ENCODE measurements at regions not wholly inside any gene's neighbourhood (a gene's known extent, or its start where the extent isn't known, plus 50 kb on each side); places are given as distances from the start of the nearest gene placed in this dataset.

DNA sequence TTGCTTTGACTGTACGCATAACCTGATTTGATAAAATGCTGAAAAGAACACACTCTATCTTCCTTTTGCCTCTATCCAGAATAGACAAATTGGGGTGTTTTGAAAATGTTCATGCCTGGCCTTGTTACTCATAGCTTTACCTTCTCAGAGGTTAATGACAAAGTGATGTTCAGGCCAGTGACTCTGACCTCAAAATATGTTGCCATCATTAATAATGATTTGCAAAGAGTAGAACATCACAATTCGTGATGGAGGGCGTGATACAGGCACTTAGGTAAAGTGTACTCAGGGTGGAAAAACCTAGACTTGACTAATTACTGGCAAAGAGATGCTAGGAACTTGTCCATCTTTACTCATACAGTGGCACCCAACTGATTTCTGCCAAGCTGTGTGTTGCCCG is 656.6 kb upstream of the SOX9 start:
- no peak for DNase-seq

GRCh38 chr17:71464751-71465150 is 656.1 kb upstream of the SOX9 start:
- DNase-seq, result no peak

DNA sequence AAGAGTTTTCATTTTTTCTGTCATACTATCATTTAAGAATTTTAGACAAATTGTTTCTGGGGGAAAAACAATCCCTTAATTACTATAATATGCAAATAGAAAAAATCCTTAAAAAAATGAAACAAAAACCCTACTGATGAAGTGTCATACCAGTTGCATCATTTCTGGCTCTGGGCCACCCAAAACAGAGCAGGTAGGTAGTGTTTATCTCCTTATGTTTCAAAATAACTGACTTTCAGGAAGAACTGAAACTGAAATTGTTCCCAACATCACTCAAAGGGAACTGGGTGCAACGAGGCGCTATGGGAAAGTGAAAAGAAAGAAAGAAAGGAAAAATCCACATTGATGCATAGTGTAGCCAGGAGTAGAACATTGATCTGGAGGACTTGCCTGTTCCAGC is 653.1 kb upstream of the SOX9 start:
- DNase-seq, result no peak

- no peak for DNase-seq
These were observed 650.8 kb upstream of the SOX9 start for GRCh38 chr17:71470062-71470461.

DNA sequence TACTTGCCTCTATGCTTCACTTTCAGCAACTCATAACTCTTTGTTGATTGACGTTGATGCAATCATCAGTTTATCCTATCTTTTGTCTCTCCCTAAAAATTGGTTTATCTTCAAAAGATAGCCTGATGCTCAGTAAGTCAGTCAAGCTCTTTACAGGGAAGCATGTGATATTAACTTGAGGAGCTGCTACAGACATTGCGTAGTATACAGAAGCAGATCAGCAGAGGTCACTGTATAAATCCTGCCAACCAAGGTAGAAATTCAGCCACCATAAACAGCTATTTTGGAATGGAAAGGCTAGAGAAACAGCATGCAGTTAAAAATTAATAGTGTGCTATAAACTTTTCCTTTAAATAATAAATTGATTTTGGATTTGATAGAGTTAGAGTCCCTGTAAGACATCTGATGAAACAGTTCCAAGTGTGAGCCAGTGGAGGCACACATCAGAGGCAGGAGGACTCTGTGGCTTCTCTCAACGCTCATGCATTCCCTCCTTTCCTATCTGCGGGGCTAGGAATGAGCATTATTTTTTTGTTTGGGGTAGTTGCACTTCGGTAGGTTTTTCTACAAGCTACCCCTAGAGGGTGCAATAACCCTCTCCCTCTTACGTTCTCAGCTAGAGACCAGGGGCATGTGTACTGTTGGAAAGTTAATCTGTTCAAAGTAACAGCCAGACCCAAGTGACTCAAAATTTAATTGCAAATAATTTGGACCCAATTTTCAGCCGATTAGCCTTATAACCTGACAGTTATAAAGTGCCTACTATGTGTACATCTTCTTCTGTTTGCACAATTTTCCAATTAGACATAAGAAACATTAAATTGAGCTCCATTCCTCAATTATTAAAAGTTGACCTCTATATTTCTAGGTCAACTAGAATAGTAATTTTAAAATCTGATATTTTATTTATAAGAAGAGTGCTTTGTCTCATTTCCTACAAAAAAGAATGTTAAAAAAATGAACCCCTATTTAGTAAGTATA is 647.7 kb upstream of the SOX9 start:
- DNase-seq, result peak; percentile 62

DNA sequence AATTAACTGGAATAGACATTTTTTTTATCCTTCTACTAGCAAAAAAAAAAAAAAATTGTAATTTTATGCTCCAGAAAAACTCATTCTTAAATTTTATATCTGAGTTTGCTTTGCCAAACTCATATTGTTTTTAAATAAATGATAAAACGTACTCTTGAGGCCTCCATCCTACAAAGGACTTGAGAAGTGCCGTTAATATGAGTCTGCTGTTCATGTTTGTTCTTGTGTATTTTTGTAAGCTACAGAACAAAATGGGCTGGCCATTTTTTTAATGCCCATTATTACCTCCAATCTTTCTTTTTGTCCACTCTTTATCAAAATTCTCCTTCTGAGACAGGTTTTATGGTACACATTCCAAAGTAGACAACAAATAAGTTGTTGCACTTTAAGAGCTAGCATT is 643.5 kb upstream of the SOX9 start:
- DNase-seq, result no peak

- no peak for DNase-seq
These were observed 640.7 kb upstream of the SOX9 start for GRCh38 chr17:71480099-71480498.

DNA sequence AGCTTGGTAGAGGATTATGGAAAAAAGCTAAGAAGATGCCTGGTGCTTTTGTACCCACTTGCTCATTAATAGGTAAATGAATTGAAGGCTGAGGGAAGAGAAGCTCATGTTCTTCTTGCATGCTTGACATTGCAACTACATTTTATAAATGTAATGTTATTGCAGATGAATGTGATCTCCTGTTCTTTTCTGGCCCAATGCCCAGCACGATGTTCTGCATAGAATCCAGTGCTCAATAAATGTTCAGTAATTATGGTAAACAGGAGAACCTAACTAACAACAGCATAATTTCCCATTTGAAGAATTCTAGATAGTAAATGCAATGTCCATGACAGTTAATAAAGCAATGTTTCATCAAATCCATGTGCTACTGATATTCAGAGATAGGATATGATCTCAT is 638.2 kb upstream of the SOX9 start:
- DNase-seq, result peak; percentile 32

- no peak for DNase-seq
These were observed 636.3 kb upstream of the SOX9 start for GRCh38 chr17:71484546-71484945.

DNA sequence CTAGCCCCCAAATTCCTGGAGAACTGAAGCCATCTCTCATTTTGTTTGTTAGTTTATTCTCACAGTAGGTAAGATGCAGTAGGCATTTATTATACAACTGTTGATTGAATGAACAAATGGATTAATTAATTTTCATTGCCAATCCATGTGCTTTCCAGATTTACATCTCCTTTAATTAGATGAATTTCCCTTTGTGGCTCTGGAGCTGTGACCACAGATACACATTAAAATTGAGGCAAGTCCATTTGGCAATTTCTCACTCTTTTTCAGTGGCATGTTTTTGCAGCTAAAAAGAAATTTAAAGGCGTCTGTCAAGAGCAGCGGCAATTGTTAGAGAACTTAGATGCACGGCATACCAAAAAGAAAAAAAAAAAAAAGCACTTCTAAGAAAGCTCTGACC is 635.4 kb upstream of the SOX9 start:
- DNase-seq, result no peak

- peak; percentile 85 for DNase-seq
These were observed 634.6 kb upstream of the SOX9 start for GRCh38 chr17:71486261-71486660.

GRCh38 chr17:71488851-71489250 is 632.0 kb upstream of the SOX9 start:
- DNase-seq, result no peak

- DNase-seq, result peak; percentile 91
These were observed 626.6 kb upstream of the SOX9 start for GRCh38 chr17:71494062-71494855.

- DNase-seq, result no peak
These were observed 625.4 kb upstream of the SOX9 start for GRCh38 chr17:71495420-71495819.

DNA sequence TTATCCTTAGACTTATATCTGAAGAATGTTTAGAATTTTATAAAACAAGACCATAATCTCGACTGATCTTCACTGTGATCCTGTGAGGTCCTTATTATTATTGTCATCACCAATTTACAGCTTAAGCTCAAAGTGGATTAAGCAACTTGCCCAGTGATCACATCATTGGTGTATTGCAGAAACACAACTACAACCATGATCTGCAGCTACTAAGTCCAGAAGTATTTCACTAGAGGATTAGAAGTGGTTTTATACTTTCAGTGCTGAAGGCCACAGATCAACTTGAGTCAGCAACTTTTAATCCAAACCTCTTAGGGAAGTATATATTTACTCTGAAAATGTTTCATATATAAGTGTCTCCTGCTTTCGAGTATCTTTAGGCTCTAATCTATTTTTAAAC is 624.3 kb upstream of the SOX9 start:
- peak; percentile 96 for DNase-seq

GRCh38 chr17:71500761-71501555 is 619.9 kb upstream of the SOX9 start:
- peak; percentile 72 for DNase-seq

- no peak for DNase-seq
These were observed 619.1 kb upstream of the SOX9 start for GRCh38 chr17:71501711-71502110.

DNA sequence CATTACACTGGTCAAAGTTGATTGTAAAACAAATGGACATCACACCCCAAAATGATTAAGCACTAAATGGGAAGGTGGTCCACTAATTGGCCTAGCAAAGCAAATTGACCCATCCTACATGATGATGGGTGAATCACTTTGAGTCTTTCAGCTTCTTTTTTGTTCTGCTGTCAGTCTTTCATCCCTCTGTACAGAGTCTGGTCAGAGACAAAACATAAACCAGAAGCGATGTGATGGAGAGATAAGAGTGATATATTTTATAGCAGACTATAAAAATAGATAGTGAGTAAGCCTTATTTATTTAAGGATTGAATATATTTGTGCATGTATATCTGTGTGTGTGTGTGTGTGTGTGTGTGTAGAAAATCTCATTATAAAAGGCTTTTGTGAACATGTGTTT is 618.4 kb upstream of the SOX9 start:
- DNase-seq, result peak; percentile 42

GRCh38 chr17:71503710-71504465 is 616.9 kb upstream of the SOX9 start:
- peak; percentile 83 for DNase-seq

DNA sequence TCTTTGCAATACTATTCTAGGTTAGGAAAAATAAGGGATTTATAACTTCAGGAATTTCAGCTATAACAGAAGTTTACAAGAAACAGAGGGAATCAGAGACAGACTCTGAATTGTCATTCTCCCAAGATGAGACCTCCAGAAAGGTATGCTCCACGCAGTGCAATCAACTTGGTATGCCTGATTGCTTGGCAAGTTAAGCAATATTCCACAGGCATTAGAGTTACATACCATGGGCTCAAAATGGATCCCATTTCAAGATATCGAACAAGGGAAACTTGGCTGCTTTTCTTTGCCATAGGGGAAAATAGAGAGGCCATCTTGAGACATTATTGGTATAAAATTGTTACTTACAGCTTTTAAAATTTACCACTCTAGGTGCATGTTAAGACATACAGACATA is 615.6 kb upstream of the SOX9 start:
- DNase-seq, result peak; percentile 91

DNA sequence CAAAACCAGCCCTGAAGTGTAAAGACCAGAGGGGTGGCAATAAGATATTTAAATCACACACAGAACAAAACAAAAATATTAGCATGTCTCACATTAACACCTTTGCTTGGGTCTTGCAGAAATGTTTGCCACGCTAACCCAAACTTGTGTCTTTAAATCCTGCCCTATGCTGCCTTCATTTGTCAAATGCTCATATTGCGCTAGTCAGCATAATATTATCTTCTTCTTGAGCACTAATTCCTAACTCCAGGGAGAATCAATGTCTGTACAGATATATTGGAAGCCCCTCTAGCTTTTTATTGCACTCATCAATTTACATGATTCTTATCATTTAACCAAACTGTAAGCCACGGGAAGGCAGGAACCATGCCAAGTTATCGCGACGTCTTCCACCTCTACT is 614.8 kb upstream of the SOX9 start:
- DNase-seq, result no peak

- no peak for DNase-seq
These were observed 609.4 kb upstream of the SOX9 start for GRCh38 chr17:71511266-71511995.
